Stimulated activated CD4-positive, alpha-beta T cell treated with anti-CD3 and anti-CD28 coated beads, TNF-alpha, amount 100 ng/mL, for 48 hours (primary cell): ENCODE measurements at regions not wholly inside any gene's neighbourhood (a gene's known extent, or its start where the extent isn't known, plus 50 kb on each side); places are given as distances from the start of the nearest gene placed in this dataset.

Experiments used
- DNase-seq, 3 donors: peaks; one replicate each; pipeline ENCODE4 v3.0.0-alpha.2; 2020; ENCODE audit warnings: low read depth in 3 of 3

DNA sequence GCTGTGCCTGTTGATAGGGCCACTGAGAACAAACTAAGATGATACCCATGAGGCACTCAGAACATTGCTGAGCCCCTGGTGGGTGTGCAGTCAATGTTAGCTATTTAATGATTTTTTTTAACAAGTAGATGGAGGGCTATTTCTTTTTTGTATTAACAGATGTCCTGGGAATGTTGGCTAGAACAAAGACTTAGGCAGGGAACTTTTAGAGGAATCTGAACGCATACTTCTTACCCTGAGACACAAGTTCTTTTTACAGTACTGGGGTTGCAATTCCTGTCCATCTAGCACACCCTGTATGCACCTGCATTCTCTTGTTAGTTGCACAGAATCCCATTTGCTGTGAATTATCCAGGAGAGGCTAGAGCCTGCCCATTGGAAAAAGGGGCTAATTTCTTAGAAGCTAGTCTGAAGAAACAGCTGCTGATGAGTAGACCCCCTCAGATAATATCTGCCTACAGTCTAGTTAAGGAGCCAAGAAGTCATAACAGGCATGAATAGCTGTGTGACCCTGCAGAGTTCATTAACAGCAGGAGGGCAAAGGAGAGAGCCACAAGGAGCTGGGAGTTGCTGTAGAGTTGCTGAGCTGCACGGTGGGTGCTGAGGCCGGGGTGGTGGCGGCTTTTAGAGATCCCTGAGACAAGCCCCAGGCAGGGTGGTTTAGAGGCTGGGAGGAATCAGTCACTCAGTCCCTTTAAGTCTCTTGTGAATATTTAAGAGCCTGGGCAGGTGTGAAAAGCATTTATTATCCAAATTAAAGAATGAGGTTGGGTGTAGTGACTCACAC lies 103.7 kb upstream of the FZD8 start:
- DNase-seq: no peak

DNA sequence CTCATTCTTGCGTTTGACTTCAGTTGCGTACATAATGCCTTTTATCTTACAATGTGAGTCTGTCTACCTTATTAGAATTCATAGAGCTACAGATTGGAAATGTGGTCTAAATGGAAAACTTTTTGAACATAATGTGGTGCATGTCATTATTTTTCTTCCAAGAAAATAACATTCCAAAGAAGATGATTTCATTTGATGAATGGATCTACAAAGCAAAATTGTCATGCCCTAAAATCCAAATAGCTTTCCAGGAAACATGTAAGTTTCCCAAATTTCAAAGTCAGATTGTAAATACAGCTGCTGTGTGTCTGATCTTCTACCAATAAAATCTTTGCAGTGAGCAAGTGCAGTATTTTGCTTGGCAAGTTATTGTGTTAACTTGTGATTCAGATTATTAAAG lies 101.8 kb upstream of the FZD8 start:
- DNase-seq: no peak

DNA sequence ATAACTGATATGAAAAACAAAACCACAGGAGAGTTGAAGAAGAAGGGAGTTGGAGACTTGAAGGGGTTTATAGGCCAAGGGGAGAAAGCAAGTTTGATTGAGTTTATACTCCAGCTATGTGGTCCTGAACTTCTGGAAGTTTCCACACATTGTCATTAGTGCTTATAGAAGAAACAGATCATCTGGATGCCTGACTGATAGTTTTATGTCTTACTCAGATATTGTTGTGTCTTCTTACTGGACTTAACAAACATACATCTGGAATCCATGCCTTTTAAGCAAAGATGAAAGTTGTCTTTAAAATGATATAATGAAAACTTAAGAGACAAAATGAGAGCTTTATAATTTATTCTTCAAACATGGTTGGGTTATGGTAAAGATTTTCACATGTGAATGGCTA lies 101.3 kb upstream of the FZD8 start:
- DNase-seq: no peak

DNA sequence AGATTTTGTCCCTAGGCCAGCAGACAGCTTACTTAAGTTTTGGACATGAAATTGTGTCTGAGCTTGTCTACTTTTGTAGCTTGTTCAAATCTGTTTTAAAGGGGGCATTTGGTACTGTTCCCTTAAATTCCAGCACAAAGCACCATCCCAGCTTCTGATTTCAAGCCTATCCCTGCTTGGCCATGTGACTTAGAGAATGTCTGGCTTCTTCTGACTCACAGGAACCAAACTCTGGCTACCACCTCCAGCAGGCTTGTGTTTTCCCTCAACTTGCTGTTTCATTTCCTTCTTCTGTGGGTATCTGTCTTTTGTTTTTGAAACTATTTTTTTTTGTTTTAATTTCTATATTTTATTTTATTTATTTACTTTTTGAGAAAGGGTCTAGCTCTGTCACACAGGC lies 97.9 kb upstream of the FZD8 start:
- DNase-seq: no peak

DNA sequence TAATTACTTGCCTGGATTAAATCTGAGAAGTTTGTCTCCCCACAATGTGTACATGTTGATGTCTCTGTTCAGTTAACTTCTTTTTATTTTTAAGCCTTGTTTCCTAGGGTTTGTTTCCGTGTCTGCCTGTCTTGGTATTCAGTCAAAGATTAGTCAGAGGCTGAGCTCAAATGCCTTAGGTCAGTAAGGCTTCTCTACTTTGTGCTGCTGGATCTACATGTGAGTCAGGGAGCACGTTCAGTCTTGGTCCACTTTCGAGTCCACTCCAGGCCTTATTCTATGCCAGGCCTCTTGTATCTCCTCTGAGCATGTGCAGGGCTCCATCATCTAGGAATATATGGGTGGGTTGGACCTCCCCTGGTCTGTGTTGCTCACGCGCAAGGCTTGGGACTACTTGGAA lies 93.3 kb upstream of the FZD8 start:
- no peak for DNase-seq

DNA sequence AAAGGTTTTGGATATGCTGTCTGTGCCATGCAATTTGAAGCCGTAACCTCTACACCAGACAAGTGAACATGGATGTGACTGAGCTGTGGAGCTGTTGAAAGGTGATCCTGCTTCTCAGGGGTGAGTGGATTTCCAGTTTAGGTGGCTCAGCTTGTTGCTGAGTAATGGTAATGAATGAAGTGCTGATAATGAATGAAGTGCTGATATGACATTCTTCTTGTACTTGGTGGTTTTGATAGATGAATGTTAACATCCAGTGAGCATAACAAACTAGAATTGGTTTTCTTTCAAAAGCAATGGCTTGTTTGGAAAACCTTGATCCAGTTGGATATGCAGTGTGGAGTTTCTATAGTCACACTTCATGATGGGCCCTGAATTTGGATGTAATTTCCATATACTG lies 89.7 kb upstream of the FZD8 start:
- DNase-seq: no peak

DNA sequence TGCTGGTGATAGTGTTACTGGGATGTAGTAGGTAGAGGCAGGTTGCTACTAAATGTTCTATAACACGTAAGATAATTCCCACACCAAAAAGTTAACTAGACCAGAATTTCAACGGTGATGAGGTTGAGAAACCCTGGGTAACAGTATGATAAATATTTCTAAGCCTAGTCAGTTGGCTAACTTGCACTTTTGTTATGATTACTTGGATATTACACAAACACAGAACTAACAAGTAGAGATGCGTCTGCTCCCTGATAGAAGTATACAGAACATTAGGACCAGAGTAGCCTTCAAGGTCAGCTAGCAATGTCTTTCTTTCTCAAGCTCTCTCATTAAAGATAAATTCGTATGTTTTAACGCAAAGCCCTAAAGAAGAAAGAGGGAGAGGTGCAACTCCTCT lies 86.2 kb upstream of the FZD8 start:
- no peak for DNase-seq

DNA sequence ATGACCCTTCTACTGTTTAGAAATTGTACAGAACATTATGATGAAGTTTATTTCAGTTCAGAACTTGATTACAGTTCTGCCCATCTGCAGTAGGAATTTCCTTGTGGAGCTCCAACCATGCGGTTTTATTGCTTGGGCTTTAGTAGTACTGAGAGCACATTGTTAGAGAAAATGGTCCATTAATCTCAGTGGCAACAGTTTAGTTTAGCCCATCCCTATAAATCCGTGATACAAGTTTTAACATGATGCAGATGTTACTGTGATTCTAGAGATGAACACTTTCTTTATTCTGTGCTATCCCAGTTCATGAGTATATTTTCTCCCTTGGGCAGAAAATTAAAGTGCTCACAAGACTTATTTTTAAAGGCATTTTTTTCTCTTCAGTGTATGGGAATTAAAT lies 84.8 kb upstream of the FZD8 start:
- DNase-seq: no peak

DNA sequence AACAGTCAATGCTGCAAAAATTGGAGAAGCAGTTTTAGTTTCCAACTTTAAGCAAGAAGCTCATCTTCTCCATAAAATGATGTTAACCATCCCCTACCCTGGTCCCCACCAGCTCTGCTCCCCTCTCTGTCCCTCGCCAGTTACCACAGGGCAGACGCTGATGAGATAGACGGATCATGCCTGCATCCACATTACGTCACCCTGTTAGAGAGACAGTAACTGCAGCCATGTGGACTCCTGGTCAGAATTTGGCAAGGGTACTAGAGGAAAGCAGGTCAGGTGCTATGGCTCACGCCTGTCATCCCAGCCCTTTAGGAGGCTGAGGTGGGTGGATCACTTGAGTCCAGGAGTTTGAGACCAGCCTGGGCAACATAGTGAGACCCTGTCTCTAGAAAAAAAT lies 81.9 kb upstream of the FZD8 start:
- no peak for DNase-seq

DNA sequence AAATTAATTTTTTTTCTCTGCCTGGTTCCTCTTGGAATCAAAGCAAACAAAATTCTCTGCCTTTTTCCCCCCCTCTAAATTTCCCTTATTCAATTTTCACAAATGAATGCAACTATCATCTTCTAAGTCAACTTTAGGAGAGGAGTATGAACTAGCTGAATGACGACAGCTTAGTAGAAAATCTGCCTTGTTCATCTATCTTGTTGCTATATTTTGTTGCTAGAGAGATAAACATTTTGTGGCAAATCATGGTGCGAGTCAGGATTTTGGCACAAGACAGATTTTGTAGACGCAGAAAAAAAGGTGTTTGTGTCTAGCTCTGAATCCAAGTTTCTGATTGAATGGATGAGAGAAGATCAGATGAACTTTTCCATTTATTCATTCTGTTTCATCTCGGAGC lies 81.0 kb upstream of the FZD8 start:
- DNase-seq: no peak

DNA sequence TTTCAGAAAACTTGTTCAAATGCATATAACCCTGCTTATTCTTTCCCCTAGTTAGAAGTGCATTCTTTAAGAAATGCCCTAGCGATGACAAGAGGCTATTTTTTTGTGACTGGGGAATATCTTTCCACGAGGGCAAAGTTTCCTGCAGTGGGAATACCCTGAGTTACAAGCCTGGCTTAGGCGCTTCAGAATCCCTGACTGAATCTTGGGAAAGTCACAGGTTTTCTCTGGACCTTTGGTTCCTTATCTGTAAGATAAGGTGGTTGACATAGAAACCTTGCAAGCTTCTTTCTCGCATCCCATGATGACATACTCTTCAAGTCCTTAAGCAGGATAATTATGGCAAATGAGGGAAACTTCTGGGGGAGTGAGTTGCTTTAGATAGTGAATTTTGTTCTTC lies 80.5 kb upstream of the FZD8 start:
- no peak for DNase-seq

DNA sequence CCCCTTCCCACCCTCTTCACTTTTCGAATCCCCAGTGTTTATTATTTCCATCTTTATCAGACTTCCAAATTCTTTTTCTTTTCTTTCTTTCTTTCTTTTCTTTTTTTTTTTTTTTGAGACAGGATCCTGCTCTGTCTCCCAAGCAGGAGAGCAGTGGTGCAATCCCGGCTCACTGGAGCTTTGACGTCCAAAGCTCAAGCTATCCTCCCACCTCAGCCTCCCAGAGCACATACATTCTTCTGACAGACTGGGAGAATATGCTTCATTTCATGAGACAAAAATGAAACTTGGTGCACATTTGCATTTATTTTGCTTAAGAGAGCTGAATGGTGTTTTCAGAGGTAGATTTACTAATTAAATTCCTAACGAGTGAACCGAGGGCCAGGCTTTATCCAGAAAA lies 80.1 kb upstream of the FZD8 start:
- DNase-seq: no peak

DNA sequence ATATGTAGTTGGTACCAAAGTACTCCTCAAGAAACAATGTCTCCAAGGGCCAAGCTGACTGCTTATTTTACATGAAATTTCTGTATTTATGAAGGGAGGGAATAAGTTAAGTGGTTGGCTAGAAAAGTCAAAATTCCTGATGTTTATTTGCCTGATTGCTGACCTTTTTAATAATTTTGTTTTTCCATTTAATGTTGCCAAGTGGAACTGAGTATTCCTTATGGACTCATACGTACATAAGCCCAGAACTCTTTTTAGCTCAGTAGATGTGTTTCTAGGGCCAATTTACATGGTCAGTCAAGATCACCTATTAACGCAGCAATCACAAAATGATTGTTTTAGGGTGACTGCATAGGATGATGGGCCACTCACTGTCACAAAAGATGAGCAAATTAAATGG lies 78.3 kb upstream of the FZD8 start:
- no peak for DNase-seq

DNA sequence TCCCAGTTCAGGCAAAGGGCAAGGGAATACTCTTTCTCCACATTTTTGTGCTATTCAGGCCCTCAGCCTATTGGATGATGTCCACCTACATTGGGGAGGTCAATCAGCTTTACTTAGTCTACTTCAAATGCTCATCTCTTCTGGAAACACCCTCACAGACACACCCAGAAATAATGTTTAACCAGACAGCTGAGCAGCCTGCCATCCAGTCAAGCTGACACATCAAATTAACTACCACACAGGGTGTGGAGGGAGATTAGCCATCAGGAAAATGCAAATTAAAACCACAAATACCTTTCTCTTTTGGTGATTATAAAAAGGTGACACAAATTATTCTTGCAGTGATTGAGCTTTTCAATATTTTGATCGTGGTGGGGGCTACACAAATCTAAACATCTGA lies 74.7 kb upstream of the FZD8 start:
- no peak for DNase-seq

DNA sequence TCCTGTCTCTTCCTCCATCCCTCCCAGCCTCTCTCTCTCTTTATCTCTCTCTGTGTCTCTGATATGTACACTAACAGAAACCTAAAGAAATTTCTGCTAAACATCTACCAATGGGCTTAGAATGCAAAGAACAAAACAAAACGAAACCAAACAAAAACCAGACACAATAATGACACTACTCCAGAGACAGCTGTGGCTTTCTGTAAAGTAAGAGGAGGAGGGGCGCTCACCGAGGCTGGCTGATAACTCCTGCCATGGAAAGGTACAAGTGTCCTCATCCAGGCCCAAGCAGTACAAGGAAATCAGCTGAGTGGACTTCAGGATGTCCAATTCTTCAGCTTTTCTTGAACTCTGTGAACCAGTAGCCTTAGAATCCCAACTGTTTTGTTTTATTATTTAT lies 70.4 kb upstream of the FZD8 start:
- DNase-seq: no peak

DNA sequence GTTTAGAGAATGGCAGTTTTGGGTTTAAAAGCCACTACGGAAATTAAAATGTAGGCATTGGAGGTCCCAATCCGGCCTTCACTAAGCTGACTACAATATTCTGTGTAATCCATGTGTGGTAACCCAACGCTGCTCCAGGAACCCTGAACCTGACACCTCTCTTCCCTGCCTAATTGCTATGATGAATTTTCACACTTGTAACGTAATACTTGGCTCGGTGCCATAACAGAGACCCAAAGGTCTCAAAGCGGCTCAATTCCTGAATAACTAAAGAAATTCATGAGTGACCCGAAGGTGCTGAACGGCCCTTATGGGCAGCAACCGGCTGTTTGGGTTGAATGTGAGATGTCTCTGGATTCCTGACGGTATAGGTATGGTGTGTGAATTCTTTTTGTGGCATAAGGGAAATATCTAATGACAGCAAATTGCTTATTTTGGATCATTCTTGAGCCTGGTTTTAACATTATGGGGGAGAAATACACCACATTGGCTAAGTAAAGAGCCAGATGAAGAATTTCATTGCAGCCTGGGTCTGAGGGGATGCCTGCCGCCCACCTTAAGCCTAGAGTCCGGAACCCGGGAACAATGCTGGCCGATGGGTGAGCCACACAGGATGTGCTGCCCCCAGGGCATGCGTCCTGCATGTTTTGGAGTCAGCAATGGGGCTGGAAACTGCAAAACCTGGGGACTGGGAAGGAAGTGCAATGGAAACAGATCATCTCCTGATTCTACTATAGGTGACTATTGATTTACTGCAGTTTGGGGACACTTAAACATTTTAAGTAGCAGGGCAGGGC lies 69.7 kb upstream of the FZD8 start:
- no peak for DNase-seq

DNA sequence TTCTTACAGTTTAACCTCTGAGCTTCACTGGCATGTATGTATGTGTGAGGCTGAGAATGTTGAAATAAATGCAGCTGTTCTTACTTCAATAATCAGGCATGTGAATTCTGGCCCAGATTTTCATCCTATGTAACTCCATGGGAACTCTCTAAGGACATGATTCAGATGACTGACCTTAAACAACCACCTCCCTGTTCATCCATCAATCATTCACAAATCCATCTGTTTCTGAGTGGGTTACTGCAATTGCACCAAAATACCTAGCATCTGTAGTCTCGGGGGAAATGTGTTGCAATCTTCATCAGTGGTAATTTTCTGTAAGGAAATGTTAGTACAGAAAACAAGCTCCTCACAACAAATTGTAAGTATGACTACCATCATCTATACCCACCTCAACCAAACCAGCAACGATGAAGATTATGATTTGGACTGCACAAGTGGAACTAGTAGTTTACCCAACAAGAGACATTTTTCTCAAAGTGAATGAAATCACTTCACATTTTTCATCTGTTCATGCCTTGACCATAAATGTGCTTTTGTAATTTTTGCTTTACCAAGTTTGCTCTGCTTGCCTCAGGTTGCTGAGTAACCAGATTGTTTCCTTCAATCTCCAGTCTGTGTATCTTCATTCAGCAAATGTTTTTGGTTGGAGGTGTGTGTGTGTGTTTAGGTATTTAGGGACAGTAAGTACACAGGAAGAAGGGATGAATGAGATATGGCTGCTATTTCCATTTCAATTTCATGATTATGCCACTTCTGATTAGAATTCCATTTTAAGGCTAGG lies 65.7 kb upstream of the FZD8 start:
- DNase-seq: no peak

DNA sequence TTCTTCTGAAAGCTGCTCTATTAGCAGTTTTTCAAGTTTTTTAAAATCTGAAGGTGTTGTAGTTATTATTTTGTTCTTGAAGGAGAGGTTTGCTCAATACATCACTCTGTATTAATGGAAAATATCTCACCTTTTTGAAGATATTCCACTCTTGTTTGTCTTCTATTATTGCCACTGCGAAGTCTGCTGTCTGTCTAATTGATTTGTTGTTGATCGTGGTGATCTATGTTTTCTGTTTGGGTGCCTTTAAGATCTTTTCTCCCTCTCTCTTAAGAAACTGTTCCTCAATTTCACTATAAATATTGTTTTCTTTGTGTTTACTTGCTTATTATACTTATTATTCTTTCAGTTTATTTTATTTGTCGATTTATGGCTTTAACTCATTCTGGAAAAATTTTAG lies 64.9 kb upstream of the FZD8 start:
- DNase-seq: no peak

DNA sequence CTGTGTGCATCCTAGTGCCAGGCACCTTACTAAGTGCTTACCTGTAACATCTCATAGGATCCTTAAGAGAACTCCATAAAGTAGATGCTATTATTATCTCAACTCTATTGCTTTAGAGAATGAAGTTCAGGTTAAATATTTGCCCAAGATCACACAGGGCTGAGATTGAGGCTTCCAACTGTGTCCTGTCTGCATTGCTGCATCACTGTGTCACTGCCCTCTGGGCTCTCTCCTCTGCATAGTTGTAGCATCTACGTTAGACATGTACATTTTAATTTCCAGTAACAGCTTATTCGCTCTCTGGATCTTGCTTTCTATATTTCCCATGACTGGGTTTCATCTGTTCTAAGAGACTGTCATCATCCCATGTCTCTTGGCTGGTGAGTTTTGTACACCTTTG lies 63.6 kb upstream of the FZD8 start:
- no peak for DNase-seq

DNA sequence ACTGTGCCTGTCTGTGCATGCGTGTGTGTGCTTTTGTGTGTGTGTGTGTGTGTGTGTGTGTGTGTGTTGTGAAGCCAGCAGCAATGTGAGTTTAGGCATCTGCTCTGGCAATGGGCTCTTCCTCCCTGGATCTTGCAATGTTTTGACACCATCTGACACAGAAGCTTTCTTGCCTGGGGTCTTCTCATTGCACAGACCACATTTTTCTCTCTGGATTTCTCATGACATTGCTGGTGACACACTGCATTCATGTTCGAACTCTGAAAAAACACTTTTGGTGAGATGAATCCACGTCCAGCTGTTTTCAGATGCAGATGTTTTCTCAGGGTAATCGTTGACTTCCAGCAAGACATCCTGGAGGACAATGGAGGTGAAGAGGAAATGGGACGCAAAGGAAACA lies 63.0 kb upstream of the FZD8 start:
- no peak for DNase-seq

DNA sequence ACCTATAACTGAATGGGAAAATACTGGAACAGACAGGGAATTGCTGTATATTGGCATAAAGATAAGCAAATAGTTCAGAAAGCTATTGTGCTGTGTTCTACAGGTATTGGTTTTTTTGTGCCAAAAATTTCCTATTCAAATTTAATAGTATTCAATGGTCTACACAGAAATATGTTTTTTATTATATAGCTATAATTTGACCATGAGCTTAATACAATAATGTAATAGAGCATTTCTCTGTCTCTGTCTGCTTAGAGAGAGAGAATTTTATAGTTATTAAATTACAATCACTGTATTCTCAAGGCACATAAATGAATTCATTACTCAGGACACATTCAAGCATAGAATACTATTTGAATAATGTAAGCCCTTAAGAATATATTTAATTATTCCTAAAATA lies 62.3 kb upstream of the FZD8 start:
- DNase-seq: no peak

DNA sequence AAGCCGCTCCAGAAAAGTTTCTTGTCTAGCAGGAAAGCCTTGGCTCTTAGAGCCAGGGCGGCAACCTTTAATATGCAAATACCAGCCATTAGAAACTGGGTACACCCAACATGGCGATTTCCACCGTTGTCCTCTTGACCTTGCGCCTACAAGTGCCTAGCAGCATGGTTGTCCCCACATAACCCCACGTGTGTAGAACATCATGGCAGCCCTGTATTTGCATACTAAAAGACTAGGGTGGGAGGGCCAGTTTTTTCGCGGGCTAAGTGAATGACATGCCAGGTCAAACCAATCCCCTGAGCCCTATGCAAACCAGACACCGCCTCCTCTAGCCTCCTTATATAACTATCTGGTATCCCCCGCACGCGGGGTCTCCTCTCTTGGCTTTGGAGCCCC lies 58.4 kb upstream of the FZD8 start:
- DNase-seq: no peak
